ENCODE measurements at regions not wholly inside any gene's neighbourhood (a gene's known extent, or its start where the extent isn't known, plus 50 kb on each side); places are given as distances from the start of the nearest gene placed in this dataset.

GRCh38 chr3:159824333-159824732 lies 164.3 kb upstream of the IL12A start:
- intact Hi-C loops (cut with DNase I) = no loop called here
- no peaks in the 10 kb centered on the region for H3K36me3 ChIP-seq (replicated peaks in 1 of 2)
- no peaks in the 10 kb centered on the region for H3K27me3 ChIP-seq
- peaks cover 0 to 11% of the 10 kb centered on the region in 2 donors for H3K4me1 ChIP-seq (replicated peaks in 1 of 2)
- peak in 2 of 7 donors; percentile 12 to 27 for DNase-seq
- H3K4me3 ChIP-seq = no peak overlapping the region
- H3K9me3 ChIP-seq (replicated peaks in 1 of 3) = no peaks in the 10 kb centered on the region
- no peak overlapping the region for H3K27ac ChIP-seq
- no peak for TF ChIP-seq CTCF (IDR thresholded peaks at IDR 0.05)
- 13 to 24% (median 20%) methylated on average over 2 of the region's 2 CpGs for WGBS, 4 donors

- intact Hi-C loops (cut with DNase I) = loop anchor here in 1 of 2 donors (5.0 kb wide), 1 partner anchor 177 kb away; no protein-coding TSS in a partner anchor
- Histone ChIP-seq H3K36me3 (replicated peaks in 1 of 2) (no peaks in the 10 kb centered on the region), H3K9me3 (replicated peaks in 1 of 3) (no peaks in the 10 kb centered on the region), H3K4me3 (no peak overlapping the region), H3K27ac (no peak overlapping the region), H3K27me3 (no peaks in the 10 kb centered on the region), H3K4me1 (replicated peaks in 1 of 2) (peaks cover 0 to 18% of the 10 kb centered on the region in 2 donors)
- 66 to 71% (median 69%) methylated on average over 5 of the region's 5 CpGs for WGBS, 4 donors
- no peak for DNase-seq
- no peak for TF ChIP-seq CTCF (IDR thresholded peaks at IDR 0.05)
- no peak for TF ChIP-seq POLR2A (IDR thresholded peaks at IDR 0.05)
Measured at GRCh38 chr3:159825216-159825854, 163.3 kb upstream of the IL12A start.

GRCh38 chr3:159828542-159828943 lies 160.1 kb upstream of the IL12A start:
- WGBS, 4 donors = 19 to 23% (median 21%) methylated on average over 5 of the region's 5 CpGs
- TF ChIP-seq POLR2A (IDR thresholded peaks at IDR 0.05) (no peak), CTCF (IDR thresholded peaks at IDR 0.05) (peak; percentile 26 to 63 (median 46))
- no peak for DNase-seq
- peaks cover 0 to 18% of the 10 kb centered on the region in 2 donors for H3K4me1 ChIP-seq (replicated peaks in 1 of 2)
- H3K27me3 ChIP-seq = no peaks in the 10 kb centered on the region
- no peaks in the 10 kb centered on the region for H3K36me3 ChIP-seq (replicated peaks in 1 of 2)
- H3K27ac ChIP-seq = no peak overlapping the region
- intact Hi-C loops (cut with DNase I) = loop anchor here in 1 of 2 donors (5.0 kb wide), 1 partner anchor 174 kb away; no protein-coding TSS in a partner anchor
- no peak overlapping the region for H3K4me3 ChIP-seq
- no peaks in the 10 kb centered on the region for H3K9me3 ChIP-seq (replicated peaks in 1 of 3)

- no peak for TF ChIP-seq POLR2A (IDR thresholded peaks at IDR 0.05)
- TF ChIP-seq CTCF (IDR thresholded peaks at IDR 0.05) = no peak
- Histone ChIP-seq H3K27me3 (no peaks in the 10 kb centered on the region), H3K27ac (no peak overlapping the region), H3K36me3 (replicated peaks in 1 of 2) (no peaks in the 10 kb centered on the region), H3K9me3 (replicated peaks in 1 of 3) (no peaks in the 10 kb centered on the region), H3K4me3 (no peak overlapping the region), H3K4me1 (replicated peaks in 1 of 2) (peaks cover 0 to 18% of the 10 kb centered on the region in 2 donors)
- 91 to 95% (median 93%) methylated on average over 4 of the region's 4 CpGs for WGBS, 4 donors
- intact Hi-C loops (cut with DNase I) = loop anchor here in 1 of 2 donors (5.0 kb wide), 1 partner anchor 173 kb away; no protein-coding TSS in a partner anchor
- DNase-seq = no peak
Measured at GRCh38 chr3:159829056-159829455, 159.6 kb upstream of the IL12A start.

Data from adrenal gland (tissue), 9 donors.